ENCODE measurements at regions not wholly inside any gene's neighbourhood (a gene's known extent, or its start where the extent isn't known, plus 50 kb on each side); places are given as distances from the start of the nearest gene placed in this dataset.

DNA sequence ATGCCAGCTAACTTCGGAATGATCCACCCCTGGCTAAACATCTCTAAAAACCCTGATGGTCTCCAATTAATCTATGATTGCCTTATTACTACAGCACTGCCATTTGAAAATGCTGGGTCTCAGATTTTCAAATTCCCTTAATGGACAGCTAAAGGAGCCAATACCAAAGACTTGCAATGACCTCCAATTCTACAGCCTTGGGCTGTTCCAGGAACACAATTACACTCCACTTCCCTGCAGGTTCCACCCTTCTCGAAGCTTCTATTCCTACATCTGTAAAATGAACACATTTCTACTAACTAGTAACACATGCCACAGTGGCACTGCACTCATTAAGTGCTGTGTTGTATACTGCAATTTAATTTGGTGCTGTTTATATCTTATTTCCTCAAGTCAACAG, 85.7 kb upstream of the AK4 start:
- TF ChIP-seq POLR2A (IDR thresholded peaks at IDR 0.05; ENCODE audit: low read depth, low read length): no peak
- TF ChIP-seq POLR2AphosphoS5 (IDR thresholded peaks at IDR 0.05; ENCODE audit: low read depth, low read length): no peak
